Hematopoietic multipotent progenitor cell treated with erythropoietin and hydrocortisone succinate and interleukin-3 and kit ligand, for 17 days (in vitro differentiated cells): ENCODE measurements at regions not wholly inside any gene's neighbourhood (a gene's known extent, or its start where the extent isn't known, plus 50 kb on each side); places are given as distances from the start of the nearest gene placed in this dataset.

ENCODE experiments used
- DNase-seq: peaks from one replicate; pipeline ENCODE4 v3.0.0-alpha.2; 2015; ENCODE audit warnings: low spot score

GRCh38 chr4:158007566-158007965 is 165.3 kb downstream of the GASK1B start:
- no peak for DNase-seq

- no peak for DNase-seq
These were observed 165.8 kb downstream of the GASK1B start for GRCh38 chr4:158006990-158007389.

- no peak for DNase-seq
These were observed 167.8 kb downstream of the GASK1B start for GRCh38 chr4:158005021-158005420.

GRCh38 chr4:158004101-158004500 is 168.7 kb downstream of the GASK1B start:
- no peak for DNase-seq

DNA sequence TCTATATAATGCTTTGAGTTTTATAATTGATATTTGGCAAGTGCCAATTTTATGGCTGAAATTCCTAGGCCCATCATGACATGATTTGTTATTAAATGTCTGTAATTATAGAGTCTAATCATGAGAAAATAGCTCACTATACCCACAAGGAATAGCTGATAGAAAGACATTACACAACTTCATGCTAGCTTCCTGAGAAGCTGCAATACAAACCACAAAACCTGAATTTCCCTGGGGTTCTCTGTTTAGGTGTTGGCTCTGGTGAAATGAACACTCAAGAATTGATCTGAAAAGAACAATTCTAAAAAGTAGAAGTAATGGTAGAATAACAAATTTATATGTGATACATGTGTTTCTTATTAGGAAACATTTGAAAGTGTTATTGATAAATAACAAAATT is 169.6 kb downstream of the GASK1B start:
- DNase-seq: no peak

DNA sequence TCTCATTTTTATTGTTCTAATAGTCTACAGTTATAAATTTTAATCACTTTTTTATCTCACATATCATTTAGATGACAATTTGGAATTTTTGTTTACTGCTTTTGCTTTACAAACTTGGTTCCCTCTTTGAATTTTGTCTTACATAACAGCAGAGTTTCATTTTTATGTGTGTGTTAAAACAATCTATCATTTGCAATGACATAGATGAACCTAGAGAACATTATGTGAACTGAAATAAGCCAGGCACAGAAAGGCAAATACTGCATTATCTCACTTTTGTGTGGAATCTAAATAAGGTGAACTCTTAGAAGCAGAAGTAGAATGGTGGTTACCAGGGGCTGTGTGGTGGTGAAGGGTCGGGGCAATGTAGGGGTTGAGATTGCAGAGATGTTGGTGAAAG is 170.7 kb downstream of the GASK1B start:
- DNase-seq: no peak

DNA sequence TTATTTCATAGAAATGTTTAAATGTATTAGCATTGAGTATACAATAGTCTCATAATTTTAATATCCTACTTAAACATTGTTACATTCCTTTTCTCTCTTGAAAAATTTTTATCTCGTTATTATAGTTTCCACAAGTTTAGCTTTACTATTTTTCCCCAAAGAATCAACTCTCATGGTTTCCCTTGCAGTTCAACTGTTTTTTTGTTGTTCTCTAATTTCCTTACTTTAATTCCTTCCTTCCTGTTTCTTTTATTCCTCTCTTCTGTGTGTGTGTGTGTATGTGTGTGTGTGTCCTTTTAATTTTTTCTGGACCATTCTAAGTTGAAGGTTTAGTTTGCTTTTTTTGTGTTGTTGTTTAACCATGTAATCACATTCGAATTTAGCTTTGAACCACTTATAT is 171.1 kb downstream of the GASK1B start:
- DNase-seq: no peak

GRCh38 chr4:157999723-158000122 is 173.1 kb downstream of the GASK1B start:
- DNase-seq: no peak

DNA sequence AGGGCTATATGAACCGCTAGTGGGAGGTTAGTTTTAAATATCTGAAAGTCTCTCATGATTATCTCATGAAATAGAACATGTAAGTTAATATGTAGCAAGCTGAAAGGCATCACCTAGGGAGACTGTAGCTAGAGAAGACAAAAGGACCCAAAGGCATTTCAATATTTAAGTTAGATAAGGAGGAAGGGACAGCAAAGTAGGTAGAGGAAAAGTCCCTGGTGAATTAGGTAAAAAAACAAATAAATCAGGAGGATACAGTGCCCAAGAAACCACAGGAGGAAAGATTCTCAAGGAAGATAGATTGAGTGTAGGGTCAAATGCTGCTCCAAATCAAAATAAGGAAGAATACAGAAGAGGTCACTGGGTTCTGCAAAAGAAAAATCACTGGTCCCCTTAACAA is 175.5 kb downstream of the GASK1B start:
- no peak for DNase-seq

DNA sequence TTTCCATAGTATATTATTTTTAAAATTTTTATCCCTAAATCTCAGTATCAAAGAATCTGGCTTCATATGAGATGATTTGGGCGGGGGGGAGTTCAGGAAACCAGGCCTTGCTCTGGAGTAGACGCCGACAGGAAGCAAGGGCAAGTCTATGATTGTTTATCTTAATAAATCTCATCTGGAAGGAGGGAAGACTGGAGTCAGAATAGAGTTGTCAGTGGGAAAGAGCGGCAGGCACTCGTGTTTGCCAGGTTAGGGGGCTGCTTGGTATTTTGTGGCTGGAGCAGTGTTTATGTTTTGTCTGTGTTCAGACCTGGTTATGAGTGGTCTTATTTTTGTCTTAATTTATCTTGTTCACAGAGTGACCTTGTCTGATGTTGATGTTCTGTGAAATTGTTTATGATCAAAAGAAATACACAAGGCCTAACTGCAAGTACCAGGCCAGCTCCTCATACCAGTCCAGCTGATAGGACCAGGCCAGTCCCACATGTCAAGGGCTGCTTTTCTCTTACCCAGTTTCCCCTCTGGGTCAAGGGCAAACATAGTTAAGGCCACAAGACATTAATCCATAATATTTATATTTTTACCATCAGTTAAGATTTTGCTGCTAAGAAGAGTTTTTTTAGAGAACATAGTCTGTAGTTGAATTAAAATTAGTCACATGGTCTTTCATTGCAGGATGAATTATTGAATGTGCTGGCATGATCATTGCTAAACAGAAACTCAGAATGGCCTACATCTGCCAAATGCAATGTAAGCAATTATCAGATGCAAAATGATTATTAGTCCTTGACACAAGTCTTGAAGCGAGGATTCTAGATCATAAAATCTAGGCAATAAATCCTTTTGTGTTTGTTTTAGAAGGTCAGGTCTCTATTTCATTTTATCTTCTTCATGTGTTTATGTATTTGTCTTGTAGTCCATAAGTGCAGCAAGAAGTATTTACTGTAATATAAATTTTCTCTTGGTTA is 176.5 kb downstream of the GASK1B start:
- no peak for DNase-seq

DNA sequence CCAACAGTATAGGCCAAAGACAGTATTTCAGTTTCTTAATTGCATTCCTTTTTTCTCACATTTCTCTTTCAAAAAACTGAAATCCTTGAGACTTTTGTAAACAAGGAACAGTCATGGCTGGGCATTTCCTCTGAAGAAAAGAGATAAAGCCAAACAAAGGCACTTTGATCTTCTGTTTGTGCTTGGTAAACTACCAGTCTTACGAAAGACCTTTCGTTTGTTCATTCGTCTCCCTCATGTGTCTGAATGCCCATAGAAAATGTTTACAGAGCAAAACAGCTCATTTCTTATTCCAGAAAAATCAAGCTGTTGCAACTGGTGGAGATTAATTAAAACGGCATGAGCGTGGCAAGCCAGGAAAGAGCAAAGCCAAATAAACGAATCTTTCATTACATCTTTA is 178.0 kb downstream of the GASK1B start:
- DNase-seq: no peak

GRCh38 chr4:157992948-157993839 is 179.6 kb downstream of the GASK1B start:
- DNase-seq: no peak

DNA sequence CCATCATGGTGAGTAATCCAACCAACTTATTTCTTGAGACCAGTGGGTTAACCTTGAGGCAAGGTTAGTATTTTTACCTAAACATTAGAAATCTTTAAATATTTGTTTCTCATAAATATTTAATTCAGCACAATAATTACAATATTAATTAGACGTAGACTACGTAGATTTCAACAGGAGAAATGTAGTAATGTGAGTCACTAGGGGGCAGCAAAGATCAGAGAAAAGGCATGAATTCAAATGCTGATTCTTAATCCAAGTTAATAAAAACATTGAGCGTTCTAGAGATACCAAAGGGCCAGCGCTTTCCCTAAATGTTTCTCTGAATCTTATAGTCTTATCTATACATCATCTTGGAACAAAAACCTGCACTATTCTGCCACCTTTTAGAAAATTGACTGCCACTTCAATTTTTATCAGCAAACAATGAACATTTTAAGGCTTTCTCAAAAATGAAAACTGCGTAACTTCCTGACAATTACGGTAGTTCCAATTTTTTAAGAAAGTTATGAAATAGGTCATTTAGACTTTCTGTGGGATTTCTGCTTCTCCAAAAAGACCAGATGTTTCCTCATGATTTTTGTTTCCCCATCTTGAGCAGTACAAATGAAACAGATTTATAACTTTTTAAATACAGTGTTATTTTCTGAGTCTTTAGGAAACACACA is 180.7 kb downstream of the GASK1B start:
- peak; percentile 78 for DNase-seq

GRCh38 chr4:157988641-157989040 is 184.2 kb downstream of the GASK1B start:
- no peak for DNase-seq

DNA sequence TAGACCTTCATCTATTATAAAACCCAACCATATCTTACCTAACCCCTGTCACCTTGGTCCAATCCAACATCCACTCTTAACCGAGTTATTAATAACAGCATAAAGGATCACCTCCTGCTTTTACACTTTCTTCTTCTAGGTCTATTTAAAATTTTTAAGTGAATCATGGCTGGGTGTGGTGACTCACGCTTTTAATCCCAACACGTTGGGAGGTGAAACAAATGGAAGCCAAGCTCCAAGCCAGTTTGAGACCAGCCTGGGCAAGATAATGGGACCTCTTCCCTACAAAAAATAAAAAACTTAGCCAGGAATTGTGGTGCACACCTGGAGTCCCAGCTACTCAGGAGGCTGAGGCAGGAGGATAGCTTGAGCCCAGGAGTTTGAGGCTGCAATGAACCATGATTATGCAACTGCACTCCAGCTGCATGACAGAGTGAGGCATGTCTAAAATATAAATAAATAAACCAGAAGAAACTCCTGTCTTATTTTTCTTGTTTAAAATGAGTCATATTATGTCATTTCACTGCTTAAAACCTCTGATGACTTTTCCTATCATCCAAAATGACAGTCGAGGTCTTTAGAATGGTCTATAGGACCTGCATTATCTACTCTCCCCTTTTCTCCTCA is 188.4 kb downstream of the GASK1B start:
- no peak for DNase-seq

DNA sequence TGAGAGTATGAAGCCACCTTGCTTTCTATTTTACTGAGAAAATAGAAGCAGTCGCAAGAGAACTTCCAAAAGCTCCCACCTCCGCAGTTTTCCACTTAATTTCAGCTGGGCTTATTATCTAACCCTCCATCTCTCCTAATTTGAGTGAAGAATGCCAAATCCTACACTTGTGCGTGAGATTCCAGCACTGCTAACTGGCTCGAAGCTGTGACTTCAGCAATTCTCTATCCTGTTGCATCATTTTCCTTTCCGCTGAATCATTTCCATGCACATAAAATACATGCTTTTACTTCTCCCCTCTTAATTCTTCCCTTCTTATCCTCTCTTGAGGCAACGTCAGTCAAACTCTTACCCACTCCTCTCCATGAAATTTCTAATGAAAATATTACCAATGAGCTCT is 189.5 kb downstream of the GASK1B start:
- no peak for DNase-seq

- no peak for DNase-seq
These were observed 192.7 kb downstream of the GASK1B start for GRCh38 chr4:157980158-157980557.

DNA sequence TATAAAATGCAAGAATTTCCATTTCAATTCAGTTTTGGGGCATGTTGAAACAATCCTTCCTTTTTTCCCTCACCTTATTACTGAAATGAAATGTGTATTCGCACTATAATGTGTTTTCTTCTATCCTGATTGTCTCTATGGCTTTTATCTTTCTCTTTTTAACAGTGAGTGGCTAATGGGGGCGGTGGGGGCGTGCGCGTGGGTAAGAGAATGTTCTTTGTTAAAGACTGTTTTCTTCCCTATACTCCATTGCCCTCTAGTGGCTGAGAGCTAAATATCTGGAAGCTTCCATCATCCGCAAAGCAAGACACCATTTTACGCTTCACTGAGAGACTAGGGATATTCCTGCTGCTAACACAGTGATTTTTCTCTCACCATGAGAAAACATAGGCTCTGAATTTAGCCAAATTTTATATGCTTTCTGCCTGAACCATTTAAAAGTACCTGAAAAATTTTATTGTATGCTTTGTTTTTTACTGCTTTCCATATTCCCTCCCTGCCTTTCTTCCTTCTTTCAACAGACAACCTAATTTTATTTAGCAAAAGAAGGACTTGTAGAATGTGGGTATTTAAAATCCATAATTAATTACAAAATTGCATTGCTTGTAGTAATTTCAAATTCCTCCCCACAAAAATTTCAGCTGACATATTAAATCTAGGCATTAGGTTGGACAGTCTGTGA is 194.0 kb downstream of the GASK1B start:
- DNase-seq: peak; percentile 27

- no peak for DNase-seq
These were observed 195.7 kb downstream of the GASK1B start for GRCh38 chr4:157977086-157977485.

DNA sequence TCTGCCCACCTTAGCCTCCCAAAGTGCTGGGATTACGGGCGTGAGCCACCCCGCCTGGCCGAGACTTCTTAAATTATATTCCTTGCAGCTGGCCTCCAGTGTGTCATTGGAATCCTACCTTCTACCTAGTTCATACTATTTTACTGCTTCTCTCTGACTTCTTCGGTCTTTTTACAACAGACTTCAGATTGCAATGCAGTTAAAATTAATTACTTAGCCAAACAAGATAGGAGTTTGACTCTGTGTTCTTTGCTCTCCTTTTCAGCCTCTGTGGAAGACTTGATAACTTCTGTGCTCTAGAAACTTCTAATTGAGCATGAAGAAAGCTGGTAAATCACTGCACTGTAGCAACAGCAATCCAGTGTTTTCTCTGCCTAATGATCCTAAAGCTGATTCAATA is 199.5 kb downstream of the GASK1B start:
- DNase-seq: no peak

- DNase-seq: no peak
These were observed 208.4 kb downstream of the GASK1B start for GRCh38 chr4:157964463-157964862.
